IMR-90 (cell line): ENCODE measurements at regions not wholly inside any gene's neighbourhood (a gene's known extent, or its start where the extent isn't known, plus 50 kb on each side); places are given as distances from the start of the nearest gene placed in this dataset.

Source experiments
- ATAC-seq: fragments of 200-7000 bp; cut with Tn5 transposase; 2 replicates; pipeline ENCODE4 v1.9.1; 2020; ENCODE audit warnings: low read depth, mild to moderate bottlenecking, moderate library complexity
- BruUV-seq: library from RNA; stranded (reverse); fragments of 400-500 nt; replicated peaks from 2 replicates; lab custom pipeline; 2021; lab: Mats Ljungman, UMichigan
- CTCF ChIA-PET: fragments of 300-600 bp; formaldehyde crosslinking; extraction: SDS; loops from one replicate; lab custom pipeline; 2021; ENCODE audit warnings: antibody characterized with exemption; lab: Yijun Ruan, JAX
- POLR2A ChIA-PET: fragments of 300-600 bp; sonication (Branson Sonifier 250); formaldehyde crosslinking; loops from one replicate; lab custom pipeline; 2022; ENCODE audit warnings: antibody characterized with exemption; ENCODE audit not compliant: unreplicated experiment; lab: Charles Lee
- DNase-seq: peaks from one replicate; pipeline ENCODE4 v3.0.0; 2013
- H2AFZ ChIP-seq: replicated peaks from 2 replicates; pipeline ENCODE3; 2013; ENCODE audit warnings: low read length, mild to moderate bottlenecking; ENCODE audit not compliant: poor library complexity
- H2AK5ac ChIP-seq: 2 replicates; pipeline ENCODE4 v1.6.1; 2013; ENCODE audit warnings: low read depth, low read length, inconsistent platforms
- H2AK9ac ChIP-seq: replicated peaks from 2 replicates; pipeline ENCODE3; 2013; ENCODE audit warnings: mild to moderate bottlenecking, low read depth, low read length, moderate library complexity; ENCODE audit not compliant: poor library complexity
- H2BK120ac ChIP-seq: 2 replicates; pipeline ENCODE4 v1.6.1; 2013; ENCODE audit warnings: low read depth, low read length, inconsistent platforms
- H2BK15ac ChIP-seq: 3 replicates; pipeline ENCODE4 v1.6.1; 2013; ENCODE audit warnings: low read depth, low read length, inconsistent platforms
- H2BK20ac ChIP-seq: 2 replicates; pipeline ENCODE4 v1.6.1; 2013; ENCODE audit warnings: low read depth, mild to moderate bottlenecking, inconsistent platforms, low read length, moderate library complexity
- H2BK5ac ChIP-seq: 2 replicates; pipeline ENCODE4 v1.6.1; 2013; ENCODE audit warnings: mild to moderate bottlenecking, low read depth, low read length, inconsistent platforms; ENCODE audit not compliant: poor library complexity, severe bottlenecking
- H3K14ac ChIP-seq: replicated peaks from 2 replicates; pipeline ENCODE4 v1.6.1; 2013; ENCODE audit warnings: low read depth, low read length, inconsistent platforms
- H3K18ac ChIP-seq: 2 replicates; pipeline ENCODE4 v1.6.1; 2013; ENCODE audit warnings: low read depth, low read length, control low read depth
- H3K23ac ChIP-seq: 2 replicates; pipeline ENCODE4 v1.6.1; 2013; ENCODE audit warnings: low read depth, low read length, inconsistent platforms
- H3K27ac ChIP-seq: 2 replicates; pipeline ENCODE4 v1.5.1; 2013; ENCODE audit warnings: mild to moderate bottlenecking, control low read depth, low read length; ENCODE audit not compliant: insufficient read depth
- H3K27me3 ChIP-seq: 2 replicates; pipeline ENCODE4 v1.6.1; 2013; ENCODE audit warnings: low read length; ENCODE audit not compliant: control insufficient read depth, insufficient read depth
- H3K36me3 ChIP-seq: 2 replicates; pipeline ENCODE4 v1.6.1; 2013; ENCODE audit warnings: low read length, mixed read lengths; ENCODE audit not compliant: control insufficient read depth, insufficient read depth
- H3K4ac ChIP-seq: 2 replicates; pipeline ENCODE4 v1.6.1; 2013; ENCODE audit warnings: low read depth, low read length, inconsistent platforms
- H3K4me1 ChIP-seq: 2 replicates; pipeline ENCODE4 v1.6.1; 2013; ENCODE audit warnings: low read length, mixed read lengths; ENCODE audit not compliant: control insufficient read depth, insufficient read depth
- H3K4me2 ChIP-seq: 2 replicates; pipeline ENCODE4 v1.6.1; 2013; ENCODE audit warnings: low read depth, mild to moderate bottlenecking, control low read depth, low read length, moderate library complexity
- H3K4me3 ChIP-seq: 2 replicates; pipeline ENCODE4 v1.5.1; 2013; ENCODE audit warnings: low read depth, mild to moderate bottlenecking, control low read depth, low read length, moderate library complexity; ENCODE audit not compliant: insufficient read depth
- H3K56ac ChIP-seq: 2 replicates; pipeline ENCODE4 v1.6.1; 2013; ENCODE audit warnings: low read length, inconsistent platforms; ENCODE audit not compliant: insufficient read depth; ENCODE audit errors: extremely low read depth
- H3K79me1 ChIP-seq, 2 experiments: 2 replicates each; pipeline ENCODE4 v1.6.1; 2013; ENCODE audit warnings: low read length in 2 of 2, inconsistent platforms in 1 of 2, low read depth in 1 of 2
- H3K9ac ChIP-seq: 2 replicates; pipeline ENCODE4 v1.6.1; 2013; ENCODE audit warnings: low read depth, low read length, control low read depth
- H3K9me1 ChIP-seq: 2 replicates; pipeline ENCODE4 v1.6.1; 2013; ENCODE audit warnings: low read length, inconsistent platforms; ENCODE audit not compliant: insufficient read depth
- H3K9me3 ChIP-seq: 2 replicates; pipeline ENCODE4 v1.6.1; 2013; ENCODE audit warnings: low read length; ENCODE audit not compliant: control insufficient read depth, insufficient read depth
- H4K20me1 ChIP-seq: 2 replicates; pipeline ENCODE4 v1.6.1; 2013; ENCODE audit warnings: low read length, inconsistent platforms; ENCODE audit not compliant: insufficient read depth
- H4K5ac ChIP-seq: 2 replicates; pipeline ENCODE4 v1.6.1; 2013; ENCODE audit warnings: mild to moderate bottlenecking, low read depth, low read length, control low read depth
- H4K8ac ChIP-seq, 2 experiments: 2 replicates each; pipeline ENCODE4 v1.6.1; 2013; ENCODE audit warnings: low read depth in 2 of 2, low read length in 2 of 2, control low read depth in 1 of 2, inconsistent platforms in 1 of 2
- H4K91ac ChIP-seq: 2 replicates; pipeline ENCODE4 v1.6.1; 2013; ENCODE audit warnings: low read depth, low read length, inconsistent platforms; ENCODE audit not compliant: insufficient read depth
- BHLHE40 ChIP-seq: fragments of 150-350 bp; IDR thresholded peaks from 2 replicates; pipeline ENCODE4 v1.6.1; 2016; ENCODE audit warnings: mild to moderate bottlenecking, low read depth, low read length
- FOS ChIP-seq: fragments of 150-350 bp; IDR thresholded peaks from 2 replicates; pipeline ENCODE4 v1.6.1; 2016; ENCODE audit warnings: low read depth, low read length
- MAFK ChIP-seq: IDR thresholded peaks from 2 replicates; pipeline ENCODE4 v1.6.1; 2012; ENCODE audit warnings: low read depth, low read length, improper control_type of control experiment
- MAZ ChIP-seq: IDR thresholded peaks from 2 replicates; pipeline ENCODE4 v1.6.1; 2012; ENCODE audit warnings: low read depth, mild to moderate bottlenecking, low read length, improper control_type of control experiment, moderate library complexity, borderline replicate concordance
- MXI1 ChIP-seq: IDR thresholded peaks from 2 replicates; pipeline ENCODE4 v1.6.1; 2012; ENCODE audit warnings: low read depth, mild to moderate bottlenecking, low read length, moderate library complexity, borderline replicate concordance
- NFE2L2 ChIP-seq: fragments of 150-350 bp; IDR thresholded peaks from 2 replicates; pipeline ENCODE4 v1.6.1; 2016; ENCODE audit warnings: low read depth, mild to moderate bottlenecking, low read length
- POLR2A ChIP-seq: IDR thresholded peaks from 2 replicates; pipeline ENCODE4 v1.6.1; 2012; ENCODE audit warnings: mild to moderate bottlenecking, low read depth, low read length
- RAD21 ChIP-seq: IDR thresholded peaks from 2 replicates; pipeline ENCODE4 v1.6.1; 2012; ENCODE audit warnings: low read length, improper control_type of control experiment
- RCOR1 ChIP-seq: IDR thresholded peaks from 2 replicates; pipeline ENCODE4 v1.6.1; 2012; ENCODE audit warnings: mild to moderate bottlenecking, low read length, improper control_type of control experiment; ENCODE audit not compliant: insufficient replicate concordance
- WGBS, 2 experiments: methylation state at CpG; one replicate each; pipeline versions ENCODE4 v1.1.5 to v1.1.7; 2013; ENCODE audit warnings: missing lambda C conversion rate in 2 of 2; ENCODE audit not compliant: insufficient read length in 1 of 2; ENCODE audit errors: extremely low coverage in 2 of 2; 5-methylcytosine and 5-hydroxymethylcytosine counted together
- dilution Hi-C: fragments of 300-500 bp; cut with HindIII; formaldehyde crosslinking; loops from one replicate; pipeline ENCODE4 v1.14.3; 2018; ENCODE audit warnings: low sequenced_read_pairs; ENCODE audit not compliant: unreplicated experiment
- in situ Hi-C: fragments of 300-500 bp; cut with MboI; formaldehyde crosslinking; loops from 3 replicates; pipeline ENCODE4 v1.14.3; 2019; ENCODE audit warnings: low sequenced_read_pairs, inconsistent platforms, mixed read lengths
- intact Hi-C: fragments of 100-400 bp; cut with micrococcal nuclease; formaldehyde crosslinking; loops from 2 replicates; pipeline ENCODE4 v1.10.0; 2022
- TF ChIP-seq, protein P1 (sequence below): fragments of 150-350 bp; IDR thresholded peaks from 2 replicates; pipeline ENCODE4 v1.6.1; 2017; ENCODE audit warnings: mild to moderate bottlenecking, antibody characterized with exemption, low read length, low read depth
- TF ChIP-seq, protein P2 (sequence below): conservative IDR thresholded peaks from 2 replicates; pipeline ENCODE4 v1.5.1; 2012; ENCODE audit warnings: mild to moderate bottlenecking, low read depth, low read length, improper control_type of control experiment

DNA sequence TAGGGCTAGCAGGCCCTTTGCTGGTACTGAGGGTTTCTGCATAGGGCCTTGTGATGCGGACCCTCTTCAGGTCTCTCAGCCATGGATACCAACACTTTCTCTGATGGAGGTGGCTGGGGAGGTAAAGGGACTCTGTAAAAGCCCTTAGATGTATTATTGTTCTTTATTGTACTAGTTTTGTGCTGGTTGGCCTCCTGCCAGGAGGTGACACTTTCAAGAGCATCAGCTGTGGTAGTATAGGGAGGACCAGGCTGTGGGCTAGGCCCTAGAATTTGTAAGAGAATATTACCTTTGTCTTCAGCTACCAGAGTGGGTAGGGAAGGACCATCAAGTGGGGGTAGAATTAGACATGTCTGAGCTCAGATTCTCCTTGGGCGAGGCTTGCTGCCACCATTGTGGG is 936.3 kb downstream of the CENPC start:
- no peak overlapping the region for H3K4ac ChIP-seq
- H3K4me1 ChIP-seq: no peaks in the 10 kb centered on the region
- no peak overlapping the region for H3K4me2 ChIP-seq
- intact Hi-C loops: no loop called here
- no peak overlapping the region for H2BK15ac ChIP-seq
- in situ Hi-C loops: no loop called here
- H2BK120ac ChIP-seq: no peak overlapping the region
- H2BK5ac ChIP-seq: no peak overlapping the region
- H3K79me1 ChIP-seq: no peaks in the 10 kb centered on the region
- H3K18ac ChIP-seq: no peak overlapping the region
- no peak overlapping the region for H4K5ac ChIP-seq
- DNase-seq: no peak
- ChIA-PET POLR2A (no interaction called here), CTCF (no interaction called here)
- no peak overlapping the region for H3K56ac ChIP-seq
- H3K36me3 ChIP-seq: no peaks in the 10 kb centered on the region
- no peak overlapping the region for H3K14ac ChIP-seq
- H2AK5ac ChIP-seq: no peak overlapping the region
- TF ChIP-seq, protein P1, sequence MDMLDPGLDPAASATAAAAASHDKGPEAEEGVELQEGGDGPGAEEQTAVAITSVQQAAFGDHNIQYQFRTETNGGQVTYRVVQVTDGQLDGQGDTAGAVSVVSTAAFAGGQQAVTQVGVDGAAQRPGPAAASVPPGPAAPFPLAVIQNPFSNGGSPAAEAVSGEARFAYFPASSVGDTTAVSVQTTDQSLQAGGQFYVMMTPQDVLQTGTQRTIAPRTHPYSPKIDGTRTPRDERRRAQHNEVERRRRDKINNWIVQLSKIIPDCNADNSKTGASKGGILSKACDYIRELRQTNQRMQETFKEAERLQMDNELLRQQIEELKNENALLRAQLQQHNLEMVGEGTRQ: no peak
- no peak for TF ChIP-seq POLR2A
- TF ChIP-seq MAFK: no peak
- TF ChIP-seq FOS: no peak
- TF ChIP-seq MAZ: no peak
- TF ChIP-seq, protein P2, sequence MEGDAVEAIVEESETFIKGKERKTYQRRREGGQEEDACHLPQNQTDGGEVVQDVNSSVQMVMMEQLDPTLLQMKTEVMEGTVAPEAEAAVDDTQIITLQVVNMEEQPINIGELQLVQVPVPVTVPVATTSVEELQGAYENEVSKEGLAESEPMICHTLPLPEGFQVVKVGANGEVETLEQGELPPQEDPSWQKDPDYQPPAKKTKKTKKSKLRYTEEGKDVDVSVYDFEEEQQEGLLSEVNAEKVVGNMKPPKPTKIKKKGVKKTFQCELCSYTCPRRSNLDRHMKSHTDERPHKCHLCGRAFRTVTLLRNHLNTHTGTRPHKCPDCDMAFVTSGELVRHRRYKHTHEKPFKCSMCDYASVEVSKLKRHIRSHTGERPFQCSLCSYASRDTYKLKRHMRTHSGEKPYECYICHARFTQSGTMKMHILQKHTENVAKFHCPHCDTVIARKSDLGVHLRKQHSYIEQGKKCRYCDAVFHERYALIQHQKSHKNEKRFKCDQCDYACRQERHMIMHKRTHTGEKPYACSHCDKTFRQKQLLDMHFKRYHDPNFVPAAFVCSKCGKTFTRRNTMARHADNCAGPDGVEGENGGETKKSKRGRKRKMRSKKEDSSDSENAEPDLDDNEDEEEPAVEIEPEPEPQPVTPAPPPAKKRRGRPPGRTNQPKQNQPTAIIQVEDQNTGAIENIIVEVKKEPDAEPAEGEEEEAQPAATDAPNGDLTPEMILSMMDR: no peak
- TF ChIP-seq MXI1: no peak
- TF ChIP-seq BHLHE40: no peak
- TF ChIP-seq RAD21: no peak
- no peak for TF ChIP-seq RCOR1
- TF ChIP-seq NFE2L2: no peak
- peak overlapping the region; percentile 43 for H2AFZ ChIP-seq
- dilution Hi-C loops: no loop called here
- no peaks in the 10 kb centered on the region for H3K9me1 ChIP-seq
- H3K4me3 ChIP-seq: no peak overlapping the region
- no peaks in the 10 kb centered on the region for H3K27me3 ChIP-seq
- H4K20me1 ChIP-seq: no peaks in the 10 kb centered on the region
- BruUV-seq: no TSS peak
- H3K9me3 ChIP-seq: no peaks in the 10 kb centered on the region
- no peak overlapping the region for H3K23ac ChIP-seq
- ATAC-seq: no peak
- H3K27ac ChIP-seq: no peak overlapping the region
- WGBS, 2 experiments: no CpG with 5 or more reads among the region's 2 CpGs
- H4K8ac ChIP-seq: no peak overlapping the region
- H2BK20ac ChIP-seq: no peak overlapping the region
- H3K9ac ChIP-seq: no peak overlapping the region
- H4K91ac ChIP-seq: no peak overlapping the region
- no peak overlapping the region for H2AK9ac ChIP-seq
